WTC11 (cell line): ENCODE measurements at regions not wholly inside any gene's neighbourhood (a gene's known extent, or its start where the extent isn't known, plus 50 kb on each side); places are given as distances from the start of the nearest gene placed in this dataset.

Experiments used
- ATAC-seq: fragments of 200-7000 bp; cut with Tn5 transposase; 2 replicates; pipeline ENCODE4 v1.10.0; 2021; ENCODE audit warnings: mild to moderate bottlenecking, moderate library complexity
- CTCF ChIA-PET: fragments of 300-600 bp; sonication (Branson Sonifier 250); formaldehyde crosslinking; loops from one replicate; lab custom pipeline; 2021; ENCODE audit warnings: antibody characterized with exemption; lab: Charles Lee
- POLR2A ChIA-PET: fragments of 350-600 bp; sonication (Branson Sonifier 250); formaldehyde crosslinking; loops from one replicate; lab custom pipeline; 2021; ENCODE audit warnings: antibody characterized with exemption; lab: Charles Lee
- DNase-seq: peaks from one replicate; pipeline ENCODE4 v3.0.0; 2021; ENCODE audit warnings: low spot score
- H3K27ac Mint-ChIP-seq: 2 replicates; pipeline ENCODE4 v1.8.0; 2021; ENCODE audit warnings: mixed read lengths
- H3K27me3 Mint-ChIP-seq: 2 replicates; pipeline ENCODE4 v1.8.0; 2021; ENCODE audit warnings: low read depth, mild to moderate bottlenecking, moderate library complexity, mixed read lengths
- H3K36me3 Mint-ChIP-seq: 2 replicates; pipeline ENCODE4 v1.8.0; 2021; ENCODE audit warnings: mixed read lengths
- H3K4me1 Mint-ChIP-seq: 2 replicates; pipeline ENCODE4 v1.8.0; 2022; ENCODE audit warnings: mixed read lengths
- H3K4me3 Mint-ChIP-seq: 2 replicates; pipeline ENCODE4 v1.8.0; 2021; ENCODE audit warnings: mild to moderate bottlenecking, moderate library complexity, mixed read lengths
- H3K9me3 Mint-ChIP-seq: 2 replicates; pipeline ENCODE4 v1.8.0; 2021; ENCODE audit warnings: mixed read lengths
- CREB1 ChIP-seq: sonication (generic); formaldehyde crosslinking; IDR thresholded peaks from 2 replicates; pipeline ENCODE4 v1.8.0; 2023; ENCODE audit warnings: mild to moderate bottlenecking, missing genetic modification reagents
- MYBL2 ChIP-seq: sonication (generic); formaldehyde crosslinking; IDR thresholded peaks from 2 replicates; pipeline ENCODE4 v1.8.1; 2023; ENCODE audit warnings: mild to moderate bottlenecking, moderate library complexity, missing genetic modification reagents
- NFATC4 ChIP-seq: fragments of 250-450 bp; sonication (Bioruptor Pico); IDR thresholded peaks from 2 replicates; pipeline ENCODE4 v1.9.0; 2021; ENCODE audit warnings: mild to moderate bottlenecking
- NFE2L1 ChIP-seq: sonication (generic); formaldehyde crosslinking; IDR thresholded peaks from 2 replicates; pipeline ENCODE4 v1.8.1; 2023; ENCODE audit warnings: missing genetic modification reagents
- NR1H2 ChIP-seq: sonication (generic); formaldehyde crosslinking; IDR thresholded peaks from 2 replicates; pipeline ENCODE4 v1.9.0; 2021; ENCODE audit warnings: mild to moderate bottlenecking, moderate library complexity, missing genetic modification reagents
- PRRX2 ChIP-seq: fragments of 250-450 bp; sonication (Bioruptor Pico); IDR thresholded peaks from 2 replicates; pipeline ENCODE4 v1.8.0; 2021; ENCODE audit warnings: mild to moderate bottlenecking
- SP1 ChIP-seq: sonication (generic); formaldehyde crosslinking; conservative IDR thresholded peaks from 2 replicates; pipeline ENCODE4 v1.8.1; 2022; ENCODE audit warnings: missing genetic modification reagents
- TEAD4 ChIP-seq: sonication (generic); formaldehyde crosslinking; IDR thresholded peaks from 2 replicates; pipeline ENCODE4 v1.8.0; 2022; ENCODE audit warnings: mild to moderate bottlenecking, missing genetic modification reagents
- TP53 ChIP-seq: sonication (generic); formaldehyde crosslinking; IDR thresholded peaks from 2 replicates; pipeline ENCODE4 v1.8.1; 2023; ENCODE audit warnings: mild to moderate bottlenecking, missing genetic modification reagents
- ZNF121 ChIP-seq: sonication (generic); formaldehyde crosslinking; IDR thresholded peaks from 2 replicates; pipeline ENCODE4 v1.8.0; 2023; ENCODE audit warnings: missing genetic modification reagents
- ZNF396 ChIP-seq: fragments of 250-450 bp; sonication (Bioruptor Pico); IDR thresholded peaks from 2 replicates; pipeline ENCODE4 v1.8.0; 2021; ENCODE audit warnings: mild to moderate bottlenecking, moderate library complexity, borderline replicate concordance
- ZNF416 ChIP-seq: fragments of 250-450 bp; sonication (Bioruptor Pico); IDR thresholded peaks from 2 replicates; pipeline ENCODE4 v1.9.0; 2021; ENCODE audit warnings: mild to moderate bottlenecking, inconsistent platforms
- TF ChIP-seq, protein P1 (sequence below): fragments of 250-450 bp; sonication (Bioruptor Pico); IDR thresholded peaks from 2 replicates; pipeline ENCODE4 v1.9.0; 2021; ENCODE audit warnings: mild to moderate bottlenecking
- TF ChIP-seq, protein P2 (sequence below): sonication (generic); formaldehyde crosslinking; IDR thresholded peaks from 2 replicates; pipeline ENCODE4 v1.8.1; 2023; ENCODE audit warnings: mild to moderate bottlenecking, missing genetic modification reagents, moderate library complexity
- TF ChIP-seq, protein P3 (sequence below): fragments of 250-450 bp; sonication (Bioruptor Pico); IDR thresholded peaks from 2 replicates; pipeline ENCODE4 v1.9.0; 2021; ENCODE audit warnings: mild to moderate bottlenecking, borderline replicate concordance
- TF ChIP-seq, protein P4 (sequence below): fragments of 250-450 bp; sonication (Bioruptor Pico); IDR thresholded peaks from 2 replicates; pipeline ENCODE4 v2.1.2; 2022; ENCODE audit warnings: mild to moderate bottlenecking, moderate library complexity
- TF ChIP-seq, protein P5 (sequence below): sonication (generic); formaldehyde crosslinking; IDR thresholded peaks from 2 replicates; pipeline ENCODE4 v1.8.1; 2022; ENCODE audit warnings: low read depth, mild to moderate bottlenecking, moderate library complexity, missing genetic modification reagents, borderline replicate concordance
- TF ChIP-seq, protein P6 (sequence below): sonication (generic); formaldehyde crosslinking; IDR thresholded peaks from 2 replicates; pipeline ENCODE4 v1.8.1; 2022; ENCODE audit warnings: low read depth, missing genetic modification reagents, borderline replicate concordance
- TF ChIP-seq, protein P7 (sequence below): sonication (generic); formaldehyde crosslinking; conservative IDR thresholded peaks from 2 replicates; pipeline ENCODE4 v1.8.1; 2022; ENCODE audit warnings: mild to moderate bottlenecking, missing genetic modification reagents

DNA sequence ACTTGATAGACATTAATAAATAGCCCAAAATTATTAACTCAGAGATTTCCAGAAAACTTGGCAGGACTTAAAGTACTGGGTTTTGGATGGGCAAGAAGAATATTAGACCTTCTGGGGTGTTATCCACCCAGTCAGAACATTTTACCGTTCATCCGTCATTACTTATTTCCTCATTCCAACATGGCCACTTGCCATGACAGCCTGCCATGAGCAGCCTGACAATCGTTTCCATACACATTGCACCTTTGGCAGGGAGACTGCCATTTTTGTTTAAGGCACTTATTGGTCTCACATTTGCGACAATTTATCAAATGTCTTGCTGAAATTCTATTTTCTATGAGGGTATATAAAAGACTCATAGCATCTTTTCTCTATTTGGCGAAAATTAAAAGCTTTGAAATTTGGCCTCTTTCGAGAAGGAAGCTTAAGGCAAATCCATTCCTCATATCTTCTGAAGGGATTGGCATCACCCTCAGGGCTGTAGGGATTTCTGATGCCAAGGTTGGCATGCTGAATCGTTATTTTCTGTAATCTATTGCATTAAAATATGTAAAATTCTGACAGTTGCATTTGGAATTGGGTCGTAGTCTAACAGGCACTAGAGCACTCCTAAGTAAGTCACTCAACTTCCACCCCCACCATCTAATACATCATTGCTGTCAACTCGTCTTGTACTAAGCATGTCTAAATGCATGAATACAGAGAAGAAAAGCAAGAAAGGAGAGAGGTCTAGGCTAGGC, 406.3 kb upstream of the PIK3C3 start:
- DNase-seq (no peak), ATAC-seq (no peak)
- POLR2A ChIA-PET, result no interaction called here
- H3K36me3 Mint-ChIP-seq, result no peaks in the 10 kb centered on the region
- TF ChIP-seq ZNF396 (no peak), ZNF416 (CRISPR knock-in tag) (no peak), MYBL2 (no peak), SP1 (CRISPR knock-in tag) (no peak), NR1H2 (no peak), CREB1 (CRISPR knock-in tag) (no peak), TEAD4 (no peak), ZNF121 (CRISPR knock-in tag) (no peak), NFE2L1 (CRISPR knock-in tag) (no peak), TP53 (no peak), PRRX2 (CRISPR knock-in tag) (no peak), NFATC4 (no peak)
- TF ChIP-seq, protein P1, sequence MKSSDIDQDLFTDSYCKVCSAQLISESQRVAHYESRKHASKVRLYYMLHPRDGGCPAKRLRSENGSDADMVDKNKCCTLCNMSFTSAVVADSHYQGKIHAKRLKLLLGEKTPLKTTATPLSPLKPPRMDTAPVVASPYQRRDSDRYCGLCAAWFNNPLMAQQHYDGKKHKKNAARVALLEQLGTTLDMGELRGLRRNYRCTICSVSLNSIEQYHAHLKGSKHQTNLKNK, result no peak
- TF ChIP-seq, protein P2, sequence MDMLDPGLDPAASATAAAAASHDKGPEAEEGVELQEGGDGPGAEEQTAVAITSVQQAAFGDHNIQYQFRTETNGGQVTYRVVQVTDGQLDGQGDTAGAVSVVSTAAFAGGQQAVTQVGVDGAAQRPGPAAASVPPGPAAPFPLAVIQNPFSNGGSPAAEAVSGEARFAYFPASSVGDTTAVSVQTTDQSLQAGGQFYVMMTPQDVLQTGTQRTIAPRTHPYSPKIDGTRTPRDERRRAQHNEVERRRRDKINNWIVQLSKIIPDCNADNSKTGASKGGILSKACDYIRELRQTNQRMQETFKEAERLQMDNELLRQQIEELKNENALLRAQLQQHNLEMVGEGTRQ, result no peak
- TF ChIP-seq, protein P3, sequence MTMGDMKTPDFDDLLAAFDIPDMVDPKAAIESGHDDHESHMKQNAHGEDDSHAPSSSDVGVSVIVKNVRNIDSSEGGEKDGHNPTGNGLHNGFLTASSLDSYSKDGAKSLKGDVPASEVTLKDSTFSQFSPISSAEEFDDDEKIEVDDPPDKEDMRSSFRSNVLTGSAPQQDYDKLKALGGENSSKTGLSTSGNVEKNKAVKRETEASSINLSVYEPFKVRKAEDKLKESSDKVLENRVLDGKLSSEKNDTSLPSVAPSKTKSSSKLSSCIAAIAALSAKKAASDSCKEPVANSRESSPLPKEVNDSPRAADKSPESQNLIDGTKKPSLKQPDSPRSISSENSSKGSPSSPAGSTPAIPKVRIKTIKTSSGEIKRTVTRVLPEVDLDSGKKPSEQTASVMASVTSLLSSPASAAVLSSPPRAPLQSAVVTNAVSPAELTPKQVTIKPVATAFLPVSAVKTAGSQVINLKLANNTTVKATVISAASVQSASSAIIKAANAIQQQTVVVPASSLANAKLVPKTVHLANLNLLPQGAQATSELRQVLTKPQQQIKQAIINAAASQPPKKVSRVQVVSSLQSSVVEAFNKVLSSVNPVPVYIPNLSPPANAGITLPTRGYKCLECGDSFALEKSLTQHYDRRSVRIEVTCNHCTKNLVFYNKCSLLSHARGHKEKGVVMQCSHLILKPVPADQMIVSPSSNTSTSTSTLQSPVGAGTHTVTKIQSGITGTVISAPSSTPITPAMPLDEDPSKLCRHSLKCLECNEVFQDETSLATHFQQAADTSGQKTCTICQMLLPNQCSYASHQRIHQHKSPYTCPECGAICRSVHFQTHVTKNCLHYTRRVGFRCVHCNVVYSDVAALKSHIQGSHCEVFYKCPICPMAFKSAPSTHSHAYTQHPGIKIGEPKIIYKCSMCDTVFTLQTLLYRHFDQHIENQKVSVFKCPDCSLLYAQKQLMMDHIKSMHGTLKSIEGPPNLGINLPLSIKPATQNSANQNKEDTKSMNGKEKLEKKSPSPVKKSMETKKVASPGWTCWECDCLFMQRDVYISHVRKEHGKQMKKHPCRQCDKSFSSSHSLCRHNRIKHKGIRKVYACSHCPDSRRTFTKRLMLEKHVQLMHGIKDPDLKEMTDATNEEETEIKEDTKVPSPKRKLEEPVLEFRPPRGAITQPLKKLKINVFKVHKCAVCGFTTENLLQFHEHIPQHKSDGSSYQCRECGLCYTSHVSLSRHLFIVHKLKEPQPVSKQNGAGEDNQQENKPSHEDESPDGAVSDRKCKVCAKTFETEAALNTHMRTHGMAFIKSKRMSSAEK (CRISPR knock-in tag), result no peak
- TF ChIP-seq, protein P4, sequence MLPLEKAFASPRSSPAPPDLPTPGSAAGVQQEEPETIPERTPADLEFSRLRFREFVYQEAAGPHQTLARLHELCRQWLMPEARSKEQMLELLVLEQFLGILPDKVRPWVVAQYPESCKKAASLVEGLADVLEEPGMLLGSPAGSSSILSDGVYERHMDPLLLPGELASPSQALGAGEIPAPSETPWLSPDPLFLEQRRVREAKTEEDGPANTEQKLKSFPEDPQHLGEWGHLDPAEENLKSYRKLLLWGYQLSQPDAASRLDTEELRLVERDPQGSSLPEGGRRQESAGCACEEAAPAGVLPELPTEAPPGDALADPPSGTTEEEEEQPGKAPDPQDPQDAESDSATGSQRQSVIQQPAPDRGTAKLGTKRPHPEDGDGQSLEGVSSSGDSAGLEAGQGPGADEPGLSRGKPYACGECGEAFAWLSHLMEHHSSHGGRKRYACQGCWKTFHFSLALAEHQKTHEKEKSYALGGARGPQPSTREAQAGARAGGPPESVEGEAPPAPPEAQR (CRISPR knock-in tag), result no peak
- TF ChIP-seq, protein P5, sequence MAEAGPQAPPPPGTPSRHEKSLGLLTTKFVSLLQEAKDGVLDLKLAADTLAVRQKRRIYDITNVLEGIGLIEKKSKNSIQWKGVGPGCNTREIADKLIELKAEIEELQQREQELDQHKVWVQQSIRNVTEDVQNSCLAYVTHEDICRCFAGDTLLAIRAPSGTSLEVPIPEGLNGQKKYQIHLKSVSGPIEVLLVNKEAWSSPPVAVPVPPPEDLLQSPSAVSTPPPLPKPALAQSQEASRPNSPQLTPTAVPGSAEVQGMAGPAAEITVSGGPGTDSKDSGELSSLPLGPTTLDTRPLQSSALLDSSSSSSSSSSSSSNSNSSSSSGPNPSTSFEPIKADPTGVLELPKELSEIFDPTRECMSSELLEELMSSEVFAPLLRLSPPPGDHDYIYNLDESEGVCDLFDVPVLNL (CRISPR knock-in tag), result no peak
- TF ChIP-seq, protein P6, sequence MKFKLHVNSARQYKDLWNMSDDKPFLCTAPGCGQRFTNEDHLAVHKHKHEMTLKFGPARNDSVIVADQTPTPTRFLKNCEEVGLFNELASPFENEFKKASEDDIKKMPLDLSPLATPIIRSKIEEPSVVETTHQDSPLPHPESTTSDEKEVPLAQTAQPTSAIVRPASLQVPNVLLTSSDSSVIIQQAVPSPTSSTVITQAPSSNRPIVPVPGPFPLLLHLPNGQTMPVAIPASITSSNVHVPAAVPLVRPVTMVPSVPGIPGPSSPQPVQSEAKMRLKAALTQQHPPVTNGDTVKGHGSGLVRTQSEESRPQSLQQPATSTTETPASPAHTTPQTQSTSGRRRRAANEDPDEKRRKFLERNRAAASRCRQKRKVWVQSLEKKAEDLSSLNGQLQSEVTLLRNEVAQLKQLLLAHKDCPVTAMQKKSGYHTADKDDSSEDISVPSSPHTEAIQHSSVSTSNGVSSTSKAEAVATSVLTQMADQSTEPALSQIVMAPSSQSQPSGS (CRISPR knock-in tag), result no peak
- TF ChIP-seq, protein P7, sequence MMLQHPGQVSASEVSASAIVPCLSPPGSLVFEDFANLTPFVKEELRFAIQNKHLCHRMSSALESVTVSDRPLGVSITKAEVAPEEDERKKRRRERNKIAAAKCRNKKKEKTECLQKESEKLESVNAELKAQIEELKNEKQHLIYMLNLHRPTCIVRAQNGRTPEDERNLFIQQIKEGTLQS (CRISPR knock-in tag), result no peak
- no peak overlapping the region for H3K4me3 Mint-ChIP-seq
- no peaks in the 10 kb centered on the region for H3K27me3 Mint-ChIP-seq
- H3K4me1 Mint-ChIP-seq, result no peaks in the 10 kb centered on the region
- H3K9me3 Mint-ChIP-seq, result no peaks in the 10 kb centered on the region
- CTCF ChIA-PET, result no interaction called here
- no peak overlapping the region for H3K27ac Mint-ChIP-seq
